GM23338 (cell line): ENCODE measurements at regions not wholly inside any gene's neighbourhood (a gene's known extent, or its start where the extent isn't known, plus 50 kb on each side); places are given as distances from the start of the nearest gene placed in this dataset.
"Not testable (repeated sequence)": the region's sequence is repeated elsewhere in the genome, so short reads cannot be mapped to it uniquely, and the experiment has no call there.

Experiments
- ATAC-seq: fragments of 200-7000 bp; cut with Tn5 transposase; 3 replicates; pipeline ENCODE4 v1.9.1; 2020
- DNase-seq: peaks from one replicate; pipeline ENCODE4 v3.0.0-alpha.2; 2015; ENCODE audit warnings: low spot score
- H2AFZ ChIP-seq: fragments of 200-600 bp; sonication (generic); 2 replicates; pipeline ENCODE4 v1.8.0; 2016; ENCODE audit warnings: antibody characterized with exemption, mild to moderate bottlenecking, moderate library complexity
- H3F3A ChIP-seq: fragments of 200-600 bp; sonication (generic); replicated peaks from 2 replicates; pipeline ENCODE4 v1.8.0; 2017; ENCODE audit warnings: antibody characterized with exemption, mixed run types, low read depth
- H3K27ac ChIP-seq: fragments of 200-600 bp; sonication (generic); 2 replicates; pipeline ENCODE4 v1.6.1; 2016; ENCODE audit warnings: low read depth
- H3K27me3 ChIP-seq: fragments of 200-600 bp; sonication (generic); 2 replicates; pipeline ENCODE4 v1.8.0; 2016; ENCODE audit warnings: mild to moderate bottlenecking, mixed run types, moderate library complexity; ENCODE audit not compliant: insufficient read depth
- H3K36me3 ChIP-seq: fragments of 200-600 bp; sonication (generic); 2 replicates; pipeline ENCODE4 v1.8.0; 2016; ENCODE audit warnings: mild to moderate bottlenecking; ENCODE audit not compliant: insufficient read depth
- H3K4me1 ChIP-seq: fragments of 200-600 bp; sonication (generic); 2 replicates; pipeline ENCODE4 v1.8.0; 2016; ENCODE audit warnings: mild to moderate bottlenecking, moderate library complexity; ENCODE audit not compliant: insufficient read depth
- H3K4me2 ChIP-seq: fragments of 200-600 bp; sonication (generic); 2 replicates; pipeline ENCODE4 v1.7.1; 2017; ENCODE audit warnings: mixed run types
- H3K4me3 ChIP-seq: fragments of 200-600 bp; sonication (generic); 2 replicates; pipeline ENCODE4 v1.6.1; 2016; ENCODE audit warnings: mixed run types
- H3K79me2 ChIP-seq: fragments of 200-600 bp; sonication (generic); replicated peaks from 2 replicates; pipeline ENCODE4 v1.8.0; 2017; ENCODE audit warnings: mild to moderate bottlenecking; ENCODE audit not compliant: insufficient read depth
- H3K9me2 ChIP-seq: fragments of 200-600 bp; sonication (generic); 2 replicates; pipeline ENCODE4 v1.8.0; 2017; ENCODE audit not compliant: insufficient read depth
- H4K20me1 ChIP-seq: fragments of 200-600 bp; sonication (generic); replicated peaks from 2 replicates; pipeline ENCODE4 v1.8.0; 2017; ENCODE audit warnings: mild to moderate bottlenecking; ENCODE audit not compliant: insufficient read depth
- H3K27ac Mint-ChIP-seq: 2 replicates; pipeline ENCODE4 v1.8.0; 2020; ENCODE audit warnings: inconsistent platforms, mild to moderate bottlenecking, moderate library complexity, mixed read lengths
- H3K27me3 Mint-ChIP-seq: 3 replicates; pipeline ENCODE4 v1.8.0; 2022; ENCODE audit warnings: low read depth, mild to moderate bottlenecking, moderate library complexity, mixed read lengths, inconsistent platforms; ENCODE audit not compliant: insufficient read depth, poor library complexity
- H3K36me3 Mint-ChIP-seq: 3 replicates; pipeline ENCODE4 v1.8.0; 2021; ENCODE audit warnings: low read depth, mild to moderate bottlenecking, inconsistent platforms, moderate library complexity, mixed read lengths
- H3K4me1 Mint-ChIP-seq: 3 replicates; pipeline ENCODE4 v1.8.0; 2020; ENCODE audit warnings: mild to moderate bottlenecking, inconsistent platforms, mixed read lengths
- H3K4me3 Mint-ChIP-seq: 3 replicates; pipeline ENCODE4 v1.8.0; 2021; ENCODE audit warnings: moderate library complexity, mild to moderate bottlenecking, inconsistent platforms, mixed read lengths
- H3K9me3 Mint-ChIP-seq: 3 replicates; pipeline ENCODE4 v1.8.0; 2020; ENCODE audit warnings: moderate library complexity, mild to moderate bottlenecking, inconsistent platforms, mixed read lengths
- EZH2 ChIP-seq: fragments of 200-600 bp; sonication (generic); IDR thresholded peaks from one replicate; pipeline ENCODE4 v1.8.0; 2017; ENCODE audit warnings: antibody characterized with exemption, mild to moderate bottlenecking, low read depth; ENCODE audit not compliant: unreplicated experiment
- EZH2phosphoT487 ChIP-seq: fragments of 200-600 bp; sonication (generic); IDR thresholded peaks from one replicate; pipeline ENCODE4 v1.8.1; 2018; ENCODE audit warnings: antibody characterized with exemption; ENCODE audit not compliant: unreplicated experiment
- JUNB ChIP-seq: IDR thresholded peaks from one replicate; pipeline ENCODE4 v1.6.1; 2016; ENCODE audit warnings: antibody characterized with exemption; ENCODE audit not compliant: unreplicated experiment
- NANOG ChIP-seq: IDR thresholded peaks from 2 replicates; pipeline ENCODE4 v1.6.1; 2016; ENCODE audit warnings: antibody characterized with exemption, borderline replicate concordance
- ZNF331 ChIP-seq: fragments of 250-450 bp; sonication (Bioruptor Pico); IDR thresholded peaks from 2 replicates; pipeline ENCODE4 v1.5.0; 2020; ENCODE audit warnings: low read depth, mild to moderate bottlenecking, moderate library complexity
- TF ChIP-seq, protein P1 (sequence below): IDR thresholded peaks from one replicate; pipeline ENCODE4 v1.6.1; 2018; ENCODE audit warnings: antibody characterized with exemption; ENCODE audit not compliant: unreplicated experiment

DNA sequence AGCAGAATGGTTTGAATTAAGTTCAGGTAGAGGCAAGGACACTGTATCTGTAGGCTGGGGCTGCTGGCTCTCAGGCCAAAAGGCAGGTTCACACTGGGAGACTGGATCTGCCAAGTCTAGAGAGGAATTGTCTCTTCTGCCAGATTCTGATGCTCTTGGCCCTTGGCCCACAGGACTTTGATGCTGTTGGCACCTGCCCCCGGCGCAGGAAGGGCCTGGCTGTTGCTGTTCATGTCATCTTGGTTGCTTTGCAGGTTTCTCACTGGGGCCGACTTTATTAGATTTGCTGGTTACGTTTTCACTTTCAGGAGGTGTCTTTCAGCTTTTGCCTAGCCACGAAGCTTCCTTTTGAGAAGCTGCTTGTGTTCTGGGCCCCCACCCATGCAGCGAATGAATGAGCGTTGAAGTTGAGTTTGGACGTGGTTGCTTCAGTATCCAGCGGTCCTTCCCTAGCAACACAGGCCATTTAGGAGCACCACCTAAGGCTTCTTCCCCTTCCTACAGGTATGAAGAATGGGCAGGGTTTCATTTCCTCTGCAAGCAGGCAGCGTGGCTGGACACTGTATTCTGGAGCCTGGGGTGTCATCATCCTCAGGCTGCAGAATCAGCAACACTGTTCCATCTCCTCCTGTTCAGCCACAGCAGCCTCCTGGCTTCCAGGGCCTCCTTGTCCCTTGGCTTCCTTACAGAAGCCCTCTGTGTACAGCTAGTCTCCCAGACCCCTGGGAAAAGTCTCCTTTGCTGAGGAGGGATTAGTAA is 65.6 kb upstream of the PRR23C start:
- Mint-ChIP-seq H3K27me3 (peaks cover 5% of the 10 kb centered on the region), H3K36me3 (no peaks in the 10 kb centered on the region), H3K27ac (no peak overlapping the region), H3K4me1 (no peaks in the 10 kb centered on the region), H3K9me3 (no peaks in the 10 kb centered on the region), H3K4me3 (no peak overlapping the region)
- ATAC-seq (no peak), DNase-seq (no peak)
- no peaks in the 10 kb centered on the region for H3K36me3 ChIP-seq
- H3K9me2 ChIP-seq: no peaks in the 10 kb centered on the region
- TF ChIP-seq EZH2 (no peak), EZH2phosphoT487 (no peak), JUNB (no peak), NANOG (no peak), ZNF331 (CRISPR knock-in tag) (no peak)
- TF ChIP-seq, protein P1, sequence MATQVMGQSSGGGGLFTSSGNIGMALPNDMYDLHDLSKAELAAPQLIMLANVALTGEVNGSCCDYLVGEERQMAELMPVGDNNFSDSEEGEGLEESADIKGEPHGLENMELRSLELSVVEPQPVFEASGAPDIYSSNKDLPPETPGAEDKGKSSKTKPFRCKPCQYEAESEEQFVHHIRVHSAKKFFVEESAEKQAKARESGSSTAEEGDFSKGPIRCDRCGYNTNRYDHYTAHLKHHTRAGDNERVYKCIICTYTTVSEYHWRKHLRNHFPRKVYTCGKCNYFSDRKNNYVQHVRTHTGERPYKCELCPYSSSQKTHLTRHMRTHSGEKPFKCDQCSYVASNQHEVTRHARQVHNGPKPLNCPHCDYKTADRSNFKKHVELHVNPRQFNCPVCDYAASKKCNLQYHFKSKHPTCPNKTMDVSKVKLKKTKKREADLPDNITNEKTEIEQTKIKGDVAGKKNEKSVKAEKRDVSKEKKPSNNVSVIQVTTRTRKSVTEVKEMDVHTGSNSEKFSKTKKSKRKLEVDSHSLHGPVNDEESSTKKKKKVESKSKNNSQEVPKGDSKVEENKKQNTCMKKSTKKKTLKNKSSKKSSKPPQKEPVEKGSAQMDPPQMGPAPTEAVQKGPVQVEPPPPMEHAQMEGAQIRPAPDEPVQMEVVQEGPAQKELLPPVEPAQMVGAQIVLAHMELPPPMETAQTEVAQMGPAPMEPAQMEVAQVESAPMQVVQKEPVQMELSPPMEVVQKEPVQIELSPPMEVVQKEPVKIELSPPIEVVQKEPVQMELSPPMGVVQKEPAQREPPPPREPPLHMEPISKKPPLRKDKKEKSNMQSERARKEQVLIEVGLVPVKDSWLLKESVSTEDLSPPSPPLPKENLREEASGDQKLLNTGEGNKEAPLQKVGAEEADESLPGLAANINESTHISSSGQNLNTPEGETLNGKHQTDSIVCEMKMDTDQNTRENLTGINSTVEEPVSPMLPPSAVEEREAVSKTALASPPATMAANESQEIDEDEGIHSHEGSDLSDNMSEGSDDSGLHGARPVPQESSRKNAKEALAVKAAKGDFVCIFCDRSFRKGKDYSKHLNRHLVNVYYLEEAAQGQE: no peak
- no peak overlapping the region for H3K4me3 ChIP-seq
- no peaks in the 10 kb centered on the region for H4K20me1 ChIP-seq
- no peak overlapping the region for H3K4me2 ChIP-seq
- H3K27ac ChIP-seq: no peak overlapping the region
- 0 out of 2 replicates have a peak, but pooled peaks cover 4% of the 10 kb centered on the region for H3F3A ChIP-seq
- H3K79me2 ChIP-seq: no peaks in the 10 kb centered on the region
- no peak overlapping the region for H2AFZ ChIP-seq
- no peaks in the 10 kb centered on the region for H3K4me1 ChIP-seq
- peaks cover 6% of the 10 kb centered on the region; the same call in 1 of the 2 replicates for H3K27me3 ChIP-seq

DNA sequence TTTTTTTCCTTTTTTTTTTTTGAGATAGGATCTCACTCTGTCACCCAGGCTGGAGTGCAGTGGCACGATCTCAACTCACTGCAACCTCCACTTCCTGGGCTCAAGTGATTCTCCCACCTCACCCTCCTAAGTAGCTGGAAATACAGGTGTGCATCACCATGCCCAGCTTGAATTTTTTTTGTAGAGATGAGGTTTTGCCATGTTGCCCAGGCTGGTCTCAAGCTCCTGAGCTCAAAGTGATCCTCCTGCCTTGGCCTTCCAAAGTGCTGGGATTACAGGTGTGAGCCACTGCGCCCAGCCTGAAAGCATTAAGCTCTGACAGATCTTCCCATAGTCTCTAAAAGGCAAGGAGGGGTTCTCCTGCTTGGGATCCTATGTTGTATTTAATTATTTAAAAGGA is 66.2 kb upstream of the PRR23C start:
- ATAC-seq, H3K27me3 ChIP-seq, H3K9me2 ChIP-seq, H4K20me1 ChIP-seq, H2AFZ ChIP-seq, H3K36me3 ChIP-seq, DNase-seq, H3K4me3 Mint-ChIP-seq, H3K4me2 ChIP-seq, H3K27me3 Mint-ChIP-seq, H3K9me3 Mint-ChIP-seq, H3K4me3 ChIP-seq, H3K4me1 ChIP-seq, H3K27ac ChIP-seq, H3K4me1 Mint-ChIP-seq, H3K79me2 ChIP-seq, H3K36me3 Mint-ChIP-seq, H3K27ac Mint-ChIP-seq, H3F3A ChIP-seq: not testable (repeated sequence)
